Naive thymus-derived CD4-positive, alpha-beta T cell (primary cell): ENCODE measurements at regions not wholly inside any gene's neighbourhood (a gene's known extent, or its start where the extent isn't known, plus 50 kb on each side); places are given as distances from the start of the nearest gene placed in this dataset.

ENCODE experiments used
- ATAC-seq: fragments of 150-1000 bp; cut with Tn5 transposase; 2 replicates; pipeline ENCODE4 v1.10.0; 2021; ENCODE audit warnings: mild to moderate bottlenecking, moderate library complexity
- CTCF ChIA-PET: fragments of 350-600 bp; sonication (Branson Sonifier 250); formaldehyde crosslinking; loops from one replicate; lab custom pipeline; 2021; ENCODE audit warnings: antibody characterized with exemption; lab: Charles Lee
- POLR2A ChIA-PET: fragments of 350-600 bp; sonication (Branson Sonifier 250); formaldehyde crosslinking; loops from one replicate; lab custom pipeline; 2021; ENCODE audit warnings: antibody characterized with exemption, inconsistent platforms; lab: Charles Lee
- DNase-seq, 9 donors: peaks; one replicate each; pipeline versions ENCODE4 v3.0.0 to v3.0.0-alpha.2; 2020 to 2022; ENCODE audit warnings: mixed read lengths in 1 of 9
- H3K27ac ChIP-seq: one replicate; pipeline ENCODE4 v1.7.0; 2013; ENCODE audit warnings: mild to moderate bottlenecking, low read depth, low read length, moderate library complexity
- H3K27me3 ChIP-seq, 2 donors: one replicate each; pipeline ENCODE4 v1.7.0; 2013; ENCODE audit warnings: low read length in 2 of 2, mild to moderate bottlenecking in 2 of 2, moderate library complexity in 2 of 2; ENCODE audit not compliant: control insufficient read depth in 2 of 2, insufficient read depth in 2 of 2
- H3K36me3 ChIP-seq, 3 experiments: 1 replicate in 2 of 3; 2 replicates in 1 of 3; pipeline ENCODE4 v1.7.0; 2013; ENCODE audit warnings: low read length in 3 of 3, mild to moderate bottlenecking in 3 of 3, moderate library complexity in 1 of 3; ENCODE audit not compliant: insufficient read depth in 3 of 3, control insufficient read depth in 2 of 3
- H3K4me1 ChIP-seq, 2 donors: one replicate each; pipeline ENCODE4 v1.7.0; 2013; ENCODE audit warnings: low read length in 2 of 2, mild to moderate bottlenecking in 2 of 2, moderate library complexity in 1 of 2; ENCODE audit not compliant: control insufficient read depth in 2 of 2, insufficient read depth in 2 of 2
- H3K4me3 ChIP-seq: 2 replicates; pipeline ENCODE4 v1.7.0; 2013; ENCODE audit warnings: mild to moderate bottlenecking, low read length
- H3K9me3 ChIP-seq, 3 experiments: 1 replicate in 2 of 3; 2 replicates in 1 of 3; pipeline ENCODE4 v1.7.0; 2013; ENCODE audit warnings: low read length in 3 of 3; ENCODE audit not compliant: control insufficient read depth in 2 of 3
- H3K27ac Mint-ChIP-seq, 9 donors: one replicate each; pipeline ENCODE4 v1.8.0; 2020 to 2022; ENCODE audit warnings: mixed read lengths in 9 of 9, mild to moderate bottlenecking in 8 of 9, moderate library complexity in 5 of 9, inconsistent platforms in 2 of 9
- H3K27me3 Mint-ChIP-seq, 5 donors: one replicate each; pipeline ENCODE4 v1.8.0; 2021 to 2022; ENCODE audit warnings: mixed read lengths in 5 of 5, mild to moderate bottlenecking in 1 of 5
- H3K36me3 Mint-ChIP-seq, 5 donors: one replicate each; pipeline ENCODE4 v1.8.0; 2020 to 2022; ENCODE audit warnings: mixed read lengths in 5 of 5, mild to moderate bottlenecking in 3 of 5, inconsistent platforms in 1 of 5
- H3K4me1 Mint-ChIP-seq, 7 donors: one replicate each; pipeline ENCODE4 v1.8.0; 2020 to 2022; ENCODE audit warnings: mixed read lengths in 7 of 7, mild to moderate bottlenecking in 3 of 7, inconsistent platforms in 1 of 7
- H3K4me3 Mint-ChIP-seq, 10 donors: one replicate each; pipeline ENCODE4 v1.8.0; 2020 to 2022; ENCODE audit warnings: mild to moderate bottlenecking in 10 of 10, mixed read lengths in 10 of 10, moderate library complexity in 6 of 10, inconsistent platforms in 2 of 10
- H3K9me3 Mint-ChIP-seq, 11 donors: one replicate each; pipeline ENCODE4 v1.8.0; 2020 to 2022; ENCODE audit warnings: mixed read lengths in 11 of 11, mild to moderate bottlenecking in 4 of 11, inconsistent platforms in 1 of 11, moderate library complexity in 1 of 11
- intact Hi-C, 2 donors: fragments of 100-400 bp; cut with micrococcal nuclease; formaldehyde crosslinking; loops; one replicate each; pipeline ENCODE4 v1.15.1; 2023

DNA sequence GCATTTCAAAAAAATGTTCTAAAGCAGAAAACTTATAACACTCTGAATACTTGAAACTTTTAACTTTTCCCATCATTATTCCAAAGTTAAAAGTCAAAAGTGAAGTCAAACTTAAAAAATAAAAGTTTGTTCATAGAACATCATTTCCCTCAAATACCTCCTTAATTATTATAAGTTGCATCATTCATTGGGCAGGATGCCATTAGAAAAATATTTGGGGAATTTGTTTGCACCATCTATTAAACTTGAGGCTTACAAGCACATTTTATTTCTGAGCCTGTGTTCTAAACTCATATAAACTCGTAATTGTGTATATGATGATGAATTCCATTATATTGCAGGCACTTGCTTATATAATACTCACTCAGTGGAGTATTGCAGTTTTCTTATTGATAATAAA is 588.0 kb upstream of the NRXN1 start:
- POLR2A ChIA-PET = no interaction called here
- Mint-ChIP-seq H3K9me3 (peaks cover 7 to 41% (median 18%) of the 10 kb centered on the region in 11 donors), H3K4me3 (no peak overlapping the region), H3K27ac (no peak overlapping the region), H3K36me3 (no peaks in the 10 kb centered on the region), H3K27me3 (no peaks in the 10 kb centered on the region), H3K4me1 (no peaks in the 10 kb centered on the region)
- no peak for ATAC-seq
- CTCF ChIA-PET = no interaction called here
- Histone ChIP-seq H3K4me3 (no peak overlapping the region), H3K9me3 (peaks cover 0 to 3% (median 0%) of the 10 kb centered on the region in 3 experiments), H3K4me1 (no peaks in the 10 kb centered on the region), H3K27ac (no peak overlapping the region), H3K36me3 (no peaks in the 10 kb centered on the region), H3K27me3 (no peaks in the 10 kb centered on the region)
- intact Hi-C loops = no loop called here
- DNase-seq = no peak

DNA sequence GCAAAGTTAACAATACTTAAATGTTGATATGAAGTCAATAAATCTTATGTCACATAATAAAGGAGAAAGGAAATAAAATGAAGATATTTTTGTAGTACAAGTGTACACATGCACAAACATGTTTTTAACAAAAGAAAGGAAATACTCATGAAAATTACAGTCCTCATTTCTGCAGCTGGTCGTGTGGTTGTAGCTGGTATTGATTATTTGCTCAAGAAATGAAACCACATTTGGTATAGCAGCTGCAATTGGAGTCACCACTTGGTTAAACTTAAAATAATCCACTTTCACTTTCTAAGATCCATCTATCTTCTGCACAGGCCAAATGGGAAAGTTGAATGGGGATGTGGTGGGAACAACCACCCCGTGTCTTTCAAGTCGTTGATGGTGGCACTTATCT is 580.5 kb upstream of the NRXN1 start:
- ChIA-PET CTCF (no interaction called here), POLR2A (no interaction called here)
- Histone ChIP-seq H3K4me1 (no peaks in the 10 kb centered on the region), H3K9me3 (peaks cover 0 to 12% (median 0%) of the 10 kb centered on the region in 3 experiments), H3K36me3 (no peaks in the 10 kb centered on the region), H3K27me3 (no peaks in the 10 kb centered on the region), H3K4me3 (no peak overlapping the region), H3K27ac (no peak overlapping the region)
- Mint-ChIP-seq H3K4me3 (no peak overlapping the region), H3K27me3 (no peaks in the 10 kb centered on the region), H3K36me3 (peaks cover 0 to 4% (median 0%) of the 10 kb centered on the region in 5 donors), H3K4me1 (no peaks in the 10 kb centered on the region), H3K27ac (no peak overlapping the region), H3K9me3 (peaks cover 0 to 49% (median 14%) of the 10 kb centered on the region in 11 donors)
- intact Hi-C loops = no loop called here
- DNase-seq (no peak), ATAC-seq (no peak)

DNA sequence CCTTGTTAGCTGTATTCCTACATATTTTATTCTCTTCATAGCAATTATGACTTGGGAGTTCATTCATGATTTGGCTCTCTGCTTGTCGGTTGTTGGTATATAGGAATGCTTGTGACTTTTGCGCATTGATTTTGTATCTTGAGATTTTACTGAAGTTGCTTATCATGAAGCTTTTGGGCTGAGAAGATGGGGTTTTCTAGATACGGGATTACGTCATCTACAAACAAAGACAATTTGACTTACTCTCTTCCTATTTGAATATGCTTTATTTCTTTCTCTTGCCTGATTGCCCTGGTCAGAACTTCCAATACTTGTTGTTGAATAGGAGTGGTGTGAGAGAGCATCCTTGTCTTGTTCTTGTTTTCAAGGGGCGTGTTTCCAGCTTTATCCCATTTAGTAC is 569.8 kb upstream of the NRXN1 start:
- no peaks in the 10 kb centered on the region for H3K36me3 ChIP-seq
- H3K4me1 ChIP-seq = no peaks in the 10 kb centered on the region
- Mint-ChIP-seq H3K27me3 (no peaks in the 10 kb centered on the region), H3K27ac (no peak overlapping the region), H3K9me3 (peaks cover 5 to 32% (median 16%) of the 10 kb centered on the region in 11 donors), H3K4me1 (no peaks in the 10 kb centered on the region), H3K36me3 (no peaks in the 10 kb centered on the region), H3K4me3 (no peak overlapping the region)
- ChIA-PET CTCF (no interaction called here), POLR2A (no interaction called here)
- H3K4me3 ChIP-seq = no peak overlapping the region
- H3K27ac ChIP-seq = no peak overlapping the region
- intact Hi-C loops = no loop called here
- no peak for ATAC-seq
- H3K9me3 ChIP-seq = no peaks in the 10 kb centered on the region
- DNase-seq = no peak
- no peaks in the 10 kb centered on the region for H3K27me3 ChIP-seq

DNA sequence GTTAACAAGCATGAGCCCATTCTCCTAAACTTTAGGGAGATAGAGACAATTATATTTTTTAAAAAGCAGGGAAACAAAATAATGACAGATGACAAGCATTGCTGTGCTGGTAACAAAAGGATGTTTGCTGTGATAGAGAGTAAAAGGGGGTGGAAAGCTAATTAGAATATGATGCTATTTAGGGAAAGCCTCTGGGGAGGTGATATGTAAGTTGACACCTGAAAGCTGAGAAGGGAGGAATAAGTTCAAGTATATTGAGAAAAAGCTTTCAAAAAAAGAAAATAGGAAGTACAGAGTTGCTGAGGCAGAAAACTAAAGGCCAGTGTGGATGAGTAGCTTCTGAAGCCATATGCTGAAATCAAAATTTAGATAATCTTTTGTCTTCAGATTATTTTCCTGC is 565.2 kb upstream of the NRXN1 start:
- ChIA-PET CTCF (no interaction called here), POLR2A (no interaction called here)
- no peak overlapping the region for H3K4me3 Mint-ChIP-seq
- Histone ChIP-seq H3K9me3 (no peaks in the 10 kb centered on the region), H3K4me3 (no peak overlapping the region), H3K27ac (no peak overlapping the region), H3K4me1 (no peaks in the 10 kb centered on the region), H3K36me3 (no peaks in the 10 kb centered on the region), H3K27me3 (no peaks in the 10 kb centered on the region)
- intact Hi-C loops = no loop called here
- no peaks in the 10 kb centered on the region for H3K4me1 Mint-ChIP-seq
- ATAC-seq (no peak), DNase-seq (no peak)
- H3K27ac Mint-ChIP-seq = no peak overlapping the region
- H3K36me3 Mint-ChIP-seq = no peaks in the 10 kb centered on the region
- H3K9me3 Mint-ChIP-seq = peaks cover 5 to 25% (median 7%) of the 10 kb centered on the region in 11 donors
- H3K27me3 Mint-ChIP-seq = no peaks in the 10 kb centered on the region

DNA sequence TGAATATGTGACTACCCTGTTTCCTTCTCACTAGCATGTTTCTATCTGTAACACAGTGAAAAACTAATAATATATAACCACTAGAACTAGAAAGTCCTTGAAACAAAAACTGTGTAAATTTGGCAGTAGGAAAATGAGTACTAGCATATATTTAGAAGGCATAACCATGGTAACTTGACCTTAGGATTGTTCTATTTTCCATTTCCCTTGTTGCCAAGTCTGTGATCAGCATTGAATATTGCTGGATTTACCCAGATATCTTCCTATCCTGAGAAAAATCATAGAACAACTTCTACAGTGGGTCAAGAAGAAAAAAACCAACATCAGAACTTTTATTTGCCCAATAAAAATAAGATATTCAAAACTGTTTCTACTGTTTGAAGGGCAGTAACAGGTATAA is 563.9 kb upstream of the NRXN1 start:
- CTCF ChIA-PET = no interaction called here
- Mint-ChIP-seq H3K27ac (no peak overlapping the region), H3K9me3 (peaks cover 2 to 22% (median 9%) of the 10 kb centered on the region in 11 donors), H3K4me3 (no peak overlapping the region), H3K4me1 (no peaks in the 10 kb centered on the region), H3K27me3 (no peaks in the 10 kb centered on the region), H3K36me3 (no peaks in the 10 kb centered on the region)
- Histone ChIP-seq H3K27ac (no peak overlapping the region), H3K36me3 (no peaks in the 10 kb centered on the region), H3K4me1 (no peaks in the 10 kb centered on the region), H3K4me3 (no peak overlapping the region), H3K27me3 (no peaks in the 10 kb centered on the region), H3K9me3 (no peaks in the 10 kb centered on the region)
- no peak for ATAC-seq
- POLR2A ChIA-PET = no interaction called here
- no peak for DNase-seq
- intact Hi-C loops = no loop called here

DNA sequence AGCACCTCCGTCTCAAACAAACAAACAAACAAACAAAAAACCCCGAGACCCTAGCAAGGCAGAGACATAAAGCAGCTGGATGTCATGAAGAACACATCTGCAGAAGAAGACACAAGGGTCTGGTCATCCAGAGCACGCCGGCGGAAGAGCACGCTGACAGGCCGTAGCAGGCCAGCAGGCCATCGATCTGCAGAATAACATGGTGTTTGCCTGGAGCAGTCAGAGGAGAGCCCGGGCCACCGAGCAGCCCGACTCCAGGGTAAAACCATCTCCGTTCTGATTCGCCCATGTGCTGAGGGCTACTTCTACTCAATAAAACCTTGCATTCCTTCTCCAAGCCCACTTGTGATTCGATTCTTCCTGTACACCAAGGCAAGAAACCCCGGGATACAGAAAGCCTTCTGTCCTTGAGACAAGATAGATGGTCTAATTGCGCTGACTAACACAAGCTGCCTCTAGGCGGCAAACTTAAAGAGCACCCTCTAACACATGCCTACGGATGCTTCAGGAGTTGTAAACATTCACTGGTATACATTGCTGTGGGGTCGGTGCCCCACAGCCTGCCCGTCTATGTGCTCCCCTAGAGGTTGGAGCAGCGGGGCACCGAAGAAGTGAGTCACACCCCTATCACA is 549.8 kb upstream of the NRXN1 start:
- H3K9me3 ChIP-seq = no peaks in the 10 kb centered on the region
- no peaks in the 10 kb centered on the region for H3K4me1 Mint-ChIP-seq
- no peaks in the 10 kb centered on the region for H3K36me3 Mint-ChIP-seq
- H3K27ac Mint-ChIP-seq = no peak overlapping the region
- ATAC-seq = no peak
- intact Hi-C loops = no loop called here
- H3K4me1 ChIP-seq = no peaks in the 10 kb centered on the region
- no peak overlapping the region for H3K27ac ChIP-seq
- H3K36me3 ChIP-seq = no peaks in the 10 kb centered on the region
- DNase-seq = no peak
- ChIA-PET POLR2A (no interaction called here), CTCF (no interaction called here)
- no peaks in the 10 kb centered on the region for H3K27me3 ChIP-seq
- peaks cover 3 to 16% (median 7%) of the 10 kb centered on the region in 11 donors for H3K9me3 Mint-ChIP-seq
- H3K4me3 Mint-ChIP-seq = no peak overlapping the region
- no peak overlapping the region for H3K4me3 ChIP-seq
- no peaks in the 10 kb centered on the region for H3K27me3 Mint-ChIP-seq

DNA sequence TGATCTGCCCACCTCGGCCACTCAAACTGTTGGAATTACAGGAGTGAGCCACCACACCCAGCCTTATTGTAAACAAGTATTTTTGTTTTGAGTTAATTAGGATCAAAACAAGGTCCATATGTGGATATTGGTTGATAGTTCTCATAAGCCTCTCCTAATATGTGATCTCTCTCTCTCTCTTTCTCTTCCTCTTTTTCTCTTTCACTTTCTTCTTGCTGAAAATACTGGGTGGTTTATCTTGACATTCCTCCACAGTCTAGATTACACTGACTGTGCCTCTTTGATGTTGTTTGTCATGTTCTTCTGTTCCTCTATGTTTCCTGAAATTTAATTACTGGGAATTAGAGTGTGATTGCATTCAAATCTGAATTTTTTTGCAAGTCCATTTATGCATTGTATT is 547.5 kb upstream of the NRXN1 start:
- peaks cover 3 to 17% (median 8%) of the 10 kb centered on the region in 11 donors for H3K9me3 Mint-ChIP-seq
- ATAC-seq = no peak
- no peak overlapping the region for H3K4me3 Mint-ChIP-seq
- Histone ChIP-seq H3K4me1 (no peaks in the 10 kb centered on the region), H3K4me3 (no peak overlapping the region), H3K27ac (no peak overlapping the region), H3K27me3 (no peaks in the 10 kb centered on the region), H3K36me3 (no peaks in the 10 kb centered on the region), H3K9me3 (no peaks in the 10 kb centered on the region)
- intact Hi-C loops = no loop called here
- ChIA-PET POLR2A (no interaction called here), CTCF (no interaction called here)
- no peak for DNase-seq
- no peaks in the 10 kb centered on the region for H3K36me3 Mint-ChIP-seq
- H3K27me3 Mint-ChIP-seq = no peaks in the 10 kb centered on the region
- no peak overlapping the region for H3K27ac Mint-ChIP-seq
- no peaks in the 10 kb centered on the region for H3K4me1 Mint-ChIP-seq
